ENCODE measurements at regions not wholly inside any gene's neighbourhood (a gene's known extent, or its start where the extent isn't known, plus 50 kb on each side); places are given as distances from the start of the nearest gene placed in this dataset.

DNA sequence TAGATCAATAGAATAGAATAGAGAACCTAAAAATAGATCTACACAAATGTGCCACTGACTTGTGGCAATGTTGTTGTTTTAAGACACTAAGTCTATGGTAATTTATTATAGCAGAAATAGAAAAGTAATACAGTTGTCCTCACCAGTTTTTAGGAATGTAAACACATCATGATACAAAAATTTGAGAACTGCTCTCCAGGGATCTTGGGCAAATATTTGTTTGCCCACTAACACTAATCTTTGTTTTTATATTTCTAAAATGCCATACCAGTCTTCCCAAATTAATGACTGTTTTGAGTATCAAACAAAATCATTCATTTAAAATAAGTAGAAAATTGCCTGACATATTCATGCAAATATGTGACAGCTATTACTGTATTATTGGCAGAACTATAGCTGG lies 297.6 kb downstream of the BRINP1 start:
- ChIA-PET POLR2A (no interaction called here), CTCF (no interaction called here)
- no peak overlapping the region for H3K4me3 ChIP-seq (ENCODE audit: low read depth, low read length)
- no peaks in the 10 kb centered on the region for H3K36me3 ChIP-seq (ENCODE audit: control insufficient read depth, insufficient read depth, low read length)
- H3K27me3 ChIP-seq (ENCODE audit: control insufficient read depth, insufficient read depth, low read length): no peaks in the 10 kb centered on the region
- no peak for DNase-seq (ENCODE audit: low read depth)
- TF ChIP-seq, protein P1, sequence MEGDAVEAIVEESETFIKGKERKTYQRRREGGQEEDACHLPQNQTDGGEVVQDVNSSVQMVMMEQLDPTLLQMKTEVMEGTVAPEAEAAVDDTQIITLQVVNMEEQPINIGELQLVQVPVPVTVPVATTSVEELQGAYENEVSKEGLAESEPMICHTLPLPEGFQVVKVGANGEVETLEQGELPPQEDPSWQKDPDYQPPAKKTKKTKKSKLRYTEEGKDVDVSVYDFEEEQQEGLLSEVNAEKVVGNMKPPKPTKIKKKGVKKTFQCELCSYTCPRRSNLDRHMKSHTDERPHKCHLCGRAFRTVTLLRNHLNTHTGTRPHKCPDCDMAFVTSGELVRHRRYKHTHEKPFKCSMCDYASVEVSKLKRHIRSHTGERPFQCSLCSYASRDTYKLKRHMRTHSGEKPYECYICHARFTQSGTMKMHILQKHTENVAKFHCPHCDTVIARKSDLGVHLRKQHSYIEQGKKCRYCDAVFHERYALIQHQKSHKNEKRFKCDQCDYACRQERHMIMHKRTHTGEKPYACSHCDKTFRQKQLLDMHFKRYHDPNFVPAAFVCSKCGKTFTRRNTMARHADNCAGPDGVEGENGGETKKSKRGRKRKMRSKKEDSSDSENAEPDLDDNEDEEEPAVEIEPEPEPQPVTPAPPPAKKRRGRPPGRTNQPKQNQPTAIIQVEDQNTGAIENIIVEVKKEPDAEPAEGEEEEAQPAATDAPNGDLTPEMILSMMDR (IDR thresholded peaks at IDR 0.05; ENCODE audit: insufficient read depth, low read depth, low read length): no peak

DNA sequence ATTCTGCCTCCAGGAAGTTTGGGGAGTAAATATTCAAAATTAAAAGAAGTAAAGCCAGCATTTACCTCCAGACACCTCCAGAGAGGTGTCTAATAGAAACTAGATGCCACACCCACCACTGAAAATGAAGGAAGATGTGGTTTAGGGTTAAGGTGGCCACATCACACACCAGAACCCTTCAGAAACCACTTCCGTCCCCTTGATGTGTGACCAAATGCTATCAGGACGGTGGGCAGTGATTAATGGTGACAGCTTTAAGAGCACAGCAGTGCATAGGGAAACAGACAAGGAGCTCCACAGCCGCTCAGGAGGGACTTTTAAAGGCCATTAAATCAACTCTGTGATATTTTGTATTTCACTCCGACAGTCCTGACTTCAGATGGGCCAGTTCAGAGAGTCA lies 295.2 kb downstream of the BRINP1 start:
- DNase-seq (ENCODE audit: low read depth): no peak
- Histone ChIP-seq H3K27me3 (ENCODE audit: control insufficient read depth, insufficient read depth, low read length) (no peaks in the 10 kb centered on the region), H3K4me3 (ENCODE audit: low read depth, low read length) (no peak overlapping the region), H3K36me3 (ENCODE audit: control insufficient read depth, insufficient read depth, low read length) (no peaks in the 10 kb centered on the region)
- CTCF ChIA-PET: no interaction called here
- POLR2A ChIA-PET: no interaction called here
- TF ChIP-seq, protein P1 (IDR thresholded peaks at IDR 0.05; ENCODE audit: insufficient read depth, low read depth, low read length): no peak

DNA sequence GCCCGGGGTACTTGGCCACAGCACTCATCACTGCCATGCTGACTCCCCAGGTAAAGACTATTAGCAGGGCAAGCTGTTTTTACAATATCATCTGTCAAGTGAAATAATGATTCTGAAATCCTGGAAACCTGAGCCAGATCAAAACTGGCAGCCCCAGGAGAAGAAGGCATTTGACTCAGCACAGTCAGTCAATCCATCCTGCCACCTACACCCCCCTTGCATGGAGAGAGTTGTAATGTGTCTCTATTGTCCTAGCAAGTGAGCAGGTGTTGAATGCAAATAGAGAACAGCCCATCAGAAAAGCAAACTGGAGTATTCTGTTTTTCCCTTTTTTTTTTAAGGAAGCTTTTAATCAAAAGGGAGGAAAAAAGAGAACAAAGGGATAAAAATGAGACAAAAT lies 291.2 kb downstream of the BRINP1 start:
- ChIA-PET POLR2A (no interaction called here), CTCF (no interaction called here)
- no peaks in the 10 kb centered on the region for H3K27me3 ChIP-seq (ENCODE audit: control insufficient read depth, insufficient read depth, low read length)
- no peak for DNase-seq (ENCODE audit: low read depth)
- H3K4me3 ChIP-seq (ENCODE audit: low read depth, low read length): no peak overlapping the region
- H3K36me3 ChIP-seq (ENCODE audit: control insufficient read depth, insufficient read depth, low read length): no peaks in the 10 kb centered on the region
- TF ChIP-seq, protein P1 (IDR thresholded peaks at IDR 0.05; ENCODE audit: insufficient read depth, low read depth, low read length): no peak

DNA sequence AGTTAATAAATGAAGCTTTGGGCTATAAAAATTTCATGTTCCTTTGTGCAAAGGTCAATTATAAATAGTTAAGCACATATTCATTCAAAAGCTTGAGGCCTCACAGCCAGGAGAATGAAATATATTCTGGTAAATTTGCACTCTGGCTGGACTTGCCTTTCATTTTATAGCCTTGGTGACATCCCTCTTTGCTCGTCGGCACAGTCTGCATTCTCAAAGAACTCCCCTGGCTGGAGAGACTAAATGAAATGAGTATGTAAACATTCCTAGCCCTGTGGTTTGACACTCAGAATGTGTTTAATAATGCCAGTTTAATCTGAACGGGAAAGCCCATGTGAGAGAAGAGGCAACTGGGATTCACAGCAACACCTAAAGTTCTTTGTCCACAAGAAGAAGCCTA lies 285.6 kb downstream of the BRINP1 start:
- DNase-seq (ENCODE audit: low read depth): no peak
- TF ChIP-seq, protein P1 (IDR thresholded peaks at IDR 0.05; ENCODE audit: insufficient read depth, low read depth, low read length): no peak
- ChIA-PET CTCF (no interaction called here), POLR2A (no interaction called here)
- Histone ChIP-seq H3K36me3 (ENCODE audit: control insufficient read depth, insufficient read depth, low read length) (no peaks in the 10 kb centered on the region), H3K4me3 (ENCODE audit: low read depth, low read length) (no peak overlapping the region), H3K27me3 (ENCODE audit: control insufficient read depth, insufficient read depth, low read length) (no peaks in the 10 kb centered on the region)

DNA sequence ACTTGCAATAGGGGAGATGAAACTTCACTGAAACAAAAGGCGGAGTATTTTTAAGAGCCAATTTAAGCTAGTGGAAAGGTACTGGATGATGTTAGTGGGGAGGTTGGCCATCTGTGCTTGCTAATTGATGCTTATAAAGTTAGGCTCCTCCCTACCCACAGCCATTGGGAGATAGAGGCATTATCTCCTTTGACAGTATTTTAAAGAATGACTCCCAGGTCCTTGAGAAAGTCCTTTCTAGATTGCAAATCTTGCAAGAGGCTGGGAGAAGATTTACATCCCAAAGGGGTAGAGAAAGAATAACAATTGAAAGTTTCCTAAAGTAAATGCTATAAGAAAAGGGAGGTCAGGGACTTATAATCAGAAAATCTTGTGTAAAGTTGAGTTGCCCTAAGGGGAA lies 282.6 kb downstream of the BRINP1 start:
- no peak for DNase-seq (ENCODE audit: low read depth)
- H3K4me3 ChIP-seq (ENCODE audit: low read depth, low read length): no peak overlapping the region
- H3K36me3 ChIP-seq (ENCODE audit: control insufficient read depth, insufficient read depth, low read length): no peaks in the 10 kb centered on the region
- ChIA-PET POLR2A (no interaction called here), CTCF (no interaction called here)
- no peaks in the 10 kb centered on the region for H3K27me3 ChIP-seq (ENCODE audit: control insufficient read depth, insufficient read depth, low read length)
- TF ChIP-seq, protein P1 (IDR thresholded peaks at IDR 0.05; ENCODE audit: insufficient read depth, low read depth, low read length): no peak

Data from BJ (cell line).